CD4-positive, alpha-beta T cell treated with Interferon alpha-2 for 1 hour (primary cell): ENCODE measurements at regions not wholly inside any gene's neighbourhood (a gene's known extent, or its start where the extent isn't known, plus 50 kb on each side); places are given as distances from the start of the nearest gene placed in this dataset.
A peak's percentile ranks its signal among the peaks of the same experiment; 100 is the strongest.

ENCODE experiments used
- DNase-seq, 2 donors: peaks; one replicate each; pipeline ENCODE4 v3.0.0-alpha.2; 2020 to 2022

DNA sequence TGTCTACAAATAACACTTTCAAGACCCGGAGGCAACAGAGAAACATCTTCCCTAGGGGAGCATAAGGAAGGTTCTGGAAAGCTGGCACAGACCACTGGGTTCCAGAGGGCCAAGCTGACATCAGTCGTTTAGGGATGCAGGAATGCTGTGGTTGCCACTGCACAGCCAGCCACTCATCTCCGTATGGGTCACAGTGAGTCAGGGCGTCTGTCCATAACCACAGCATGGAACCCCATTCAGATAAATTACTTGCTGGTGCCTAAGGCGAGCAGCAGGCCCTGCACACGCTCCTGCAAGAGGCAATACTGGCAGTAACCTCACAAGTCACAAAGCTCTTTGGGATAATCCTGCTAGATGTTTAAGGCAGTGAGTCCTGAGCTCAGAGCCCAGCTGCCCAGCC lies 140.9 kb upstream of the UBL3 start:
- DNase-seq, result no peak

DNA sequence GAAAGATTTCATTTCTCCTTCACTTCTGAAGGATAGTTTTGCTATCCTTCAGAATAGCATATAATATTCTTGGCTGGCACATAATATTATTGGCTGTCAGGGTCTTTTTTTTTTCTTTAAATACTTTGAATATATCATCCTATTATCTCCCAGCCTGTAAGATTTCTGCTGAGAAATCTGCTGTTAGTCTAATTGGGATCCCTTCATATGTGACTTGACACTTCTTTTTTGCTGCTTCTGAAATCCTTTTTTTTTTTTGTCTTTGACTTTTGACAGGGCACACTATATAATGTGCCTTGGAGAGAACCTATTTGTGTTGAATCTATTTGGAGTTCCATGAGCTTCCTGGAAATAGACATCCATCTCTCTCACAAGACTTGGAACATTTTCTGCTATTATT lies 136.9 kb upstream of the UBL3 start:
- DNase-seq, result no peak

DNA sequence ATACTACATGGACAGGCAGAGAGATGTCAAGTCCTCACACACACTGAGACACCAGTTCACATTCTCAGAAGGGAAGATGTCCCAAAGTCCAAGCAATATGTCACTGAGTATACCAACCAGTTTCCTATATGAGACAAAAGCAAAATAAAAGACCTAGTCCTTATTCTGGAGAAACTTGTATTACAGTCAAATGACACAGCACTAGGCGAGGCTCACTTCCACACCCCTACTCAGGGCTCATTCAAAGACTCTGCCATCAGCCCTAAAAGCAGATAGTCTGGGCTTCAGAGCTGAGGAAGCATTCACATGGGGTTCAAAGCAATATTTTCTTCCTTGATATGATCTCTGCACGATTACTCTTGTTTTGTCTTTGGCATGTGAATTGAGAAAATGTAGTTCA lies 129.9 kb upstream of the UBL3 start:
- no peak for DNase-seq

DNA sequence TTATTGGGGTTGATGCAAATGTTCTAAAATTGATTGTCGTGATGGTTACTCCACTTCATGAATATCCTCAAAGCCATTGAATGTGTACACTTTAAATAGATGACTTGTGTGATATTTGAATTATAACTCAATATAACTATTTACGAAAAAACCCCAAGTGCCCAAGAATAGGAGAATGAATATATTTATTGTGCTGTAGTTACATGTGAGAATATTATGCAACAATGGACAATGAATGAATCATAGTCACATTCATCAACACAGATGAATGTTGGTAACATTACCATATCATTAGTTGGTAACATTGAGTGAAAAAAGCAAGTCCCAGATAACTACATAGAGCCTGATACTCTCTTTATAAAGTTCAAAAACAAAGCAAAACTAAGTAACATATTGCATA lies 127.8 kb upstream of the UBL3 start:
- DNase-seq, result no peak

DNA sequence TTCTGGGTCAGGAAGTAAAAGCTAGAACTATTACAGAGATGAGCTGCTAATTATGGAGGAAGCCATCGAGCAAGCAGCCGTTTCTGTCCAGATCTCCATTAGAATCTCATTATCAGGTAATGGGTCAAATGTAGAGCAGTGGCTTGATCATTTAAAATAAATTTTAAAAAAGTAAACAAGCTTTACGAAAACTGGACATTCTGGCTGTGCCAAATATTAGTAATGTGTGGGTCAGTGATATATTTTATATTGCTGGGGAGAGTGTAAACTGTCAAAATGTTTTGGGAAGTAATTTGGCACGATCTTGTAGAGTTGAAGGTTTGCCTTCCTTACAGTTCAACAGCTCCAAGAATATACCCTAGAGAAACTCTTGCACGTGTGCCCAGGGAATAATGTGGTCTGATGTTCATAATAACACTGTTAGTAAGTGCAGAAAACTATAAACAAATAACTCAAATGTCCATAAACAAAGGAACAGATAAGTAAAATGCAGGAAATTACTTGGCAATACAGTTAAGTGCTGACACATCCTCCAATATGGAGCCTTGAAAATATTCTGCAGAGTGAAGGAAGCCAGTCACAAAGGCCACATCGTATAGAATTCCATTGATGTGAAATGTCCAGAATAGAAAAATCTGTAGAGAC lies 127.2 kb upstream of the UBL3 start:
- DNase-seq, result no peak

DNA sequence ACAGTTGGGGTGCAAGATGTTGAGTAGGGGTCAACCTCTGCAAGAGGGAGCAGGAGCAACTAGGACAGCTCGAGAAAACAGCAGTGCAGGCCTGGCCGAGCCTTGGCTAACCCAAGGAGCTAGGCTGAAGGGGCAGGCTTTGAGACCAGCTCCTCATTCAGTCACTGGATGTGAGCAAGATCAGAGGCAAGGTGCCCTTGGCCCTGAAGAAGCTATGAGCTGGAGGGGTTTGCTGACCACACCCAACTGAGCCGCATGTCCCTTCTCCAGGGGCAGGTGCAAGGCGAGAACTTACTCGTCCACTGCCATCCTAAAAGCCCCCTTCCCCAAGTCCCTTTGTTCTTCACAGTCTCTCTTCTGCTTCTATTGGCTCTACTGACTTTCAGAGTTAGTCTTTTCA lies 126.1 kb upstream of the UBL3 start:
- no peak for DNase-seq

DNA sequence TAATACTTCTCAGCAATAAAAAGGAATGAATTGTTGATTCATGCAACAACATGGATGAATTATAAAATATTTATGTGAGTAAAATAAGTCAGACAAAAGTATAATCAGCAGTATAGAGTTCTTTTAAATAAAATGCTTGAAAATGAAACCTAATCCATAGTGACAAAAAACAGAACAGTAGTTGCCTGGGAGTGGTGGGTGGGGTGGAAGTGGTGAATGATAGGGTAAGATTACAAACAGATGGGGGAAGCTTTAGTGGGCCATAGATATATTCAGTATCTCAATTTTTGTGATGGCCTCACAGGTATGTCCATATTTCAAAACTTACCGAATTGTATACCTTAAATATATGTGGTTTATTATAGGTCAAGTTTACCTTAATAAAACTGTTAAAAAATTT lies 124.9 kb upstream of the UBL3 start:
- DNase-seq, result no peak

DNA sequence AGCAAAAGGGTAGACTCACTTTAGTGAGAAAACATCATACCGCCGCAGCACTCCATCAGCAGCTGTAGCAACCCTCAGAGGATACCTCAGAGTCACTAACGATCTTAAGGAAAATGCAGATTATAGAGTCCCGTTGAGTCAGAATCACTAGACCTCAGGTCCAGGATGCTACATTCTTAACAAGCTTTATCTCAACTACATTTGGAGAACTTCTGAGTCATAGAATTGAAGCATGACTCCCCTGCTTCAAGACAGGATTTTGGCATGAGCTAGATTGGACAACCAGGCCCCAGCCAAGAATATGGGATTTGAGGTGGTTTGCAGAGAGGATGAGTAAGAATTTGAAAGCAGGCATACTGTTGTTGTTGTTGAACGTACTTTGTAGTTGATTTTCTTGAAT lies 118.9 kb upstream of the UBL3 start:
- no peak for DNase-seq

DNA sequence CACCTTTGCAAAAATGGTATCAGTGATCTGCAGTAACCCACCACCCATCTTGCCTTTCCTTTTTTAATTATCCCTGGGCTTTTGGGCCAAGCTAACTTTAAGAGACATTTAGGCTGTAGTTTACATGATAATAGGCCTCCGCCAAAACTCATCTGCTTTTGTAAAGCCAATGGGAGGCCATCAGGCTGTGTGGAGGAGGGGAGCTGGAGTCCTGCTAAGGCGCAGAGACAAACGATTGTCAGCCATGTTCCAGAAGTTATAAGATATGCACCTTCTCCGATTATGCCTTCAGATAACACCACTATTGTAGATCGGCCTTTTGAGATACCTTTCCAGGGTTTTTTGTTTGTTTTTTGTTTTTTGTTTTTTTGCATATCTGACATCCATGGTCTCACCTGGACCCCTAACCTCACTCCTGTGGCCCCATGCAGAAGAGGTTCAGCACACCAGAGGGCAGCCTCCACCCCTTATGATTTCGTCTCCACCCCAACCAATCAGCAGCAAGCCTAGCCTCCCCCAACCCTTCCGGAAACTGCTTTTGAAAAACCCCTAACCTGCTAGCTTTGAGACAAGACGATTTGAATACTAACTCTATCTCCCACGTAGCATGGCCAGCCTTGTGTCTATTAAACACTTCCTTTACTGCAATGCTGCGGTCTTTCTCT lies 113.9 kb upstream of the UBL3 start:
- DNase-seq, result no peak

DNA sequence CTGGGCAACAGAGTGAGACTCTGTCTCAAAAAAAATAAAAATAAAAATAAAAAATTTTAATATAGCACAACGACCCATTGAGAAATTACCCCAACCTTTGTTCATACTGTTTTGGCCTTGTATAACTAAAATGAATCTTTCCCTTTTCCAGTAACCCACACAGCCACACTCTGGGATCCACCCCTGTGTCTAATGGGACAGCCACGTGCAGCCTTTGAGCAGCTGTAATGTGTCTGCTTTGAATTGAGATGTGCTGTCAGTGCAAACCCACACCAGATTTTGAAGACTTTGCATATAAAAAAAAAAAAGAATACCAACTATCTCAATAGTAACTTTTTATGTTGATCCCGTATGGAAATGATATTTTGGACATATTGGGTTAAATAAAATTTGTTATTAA lies 112.7 kb upstream of the UBL3 start:
- no peak for DNase-seq

DNA sequence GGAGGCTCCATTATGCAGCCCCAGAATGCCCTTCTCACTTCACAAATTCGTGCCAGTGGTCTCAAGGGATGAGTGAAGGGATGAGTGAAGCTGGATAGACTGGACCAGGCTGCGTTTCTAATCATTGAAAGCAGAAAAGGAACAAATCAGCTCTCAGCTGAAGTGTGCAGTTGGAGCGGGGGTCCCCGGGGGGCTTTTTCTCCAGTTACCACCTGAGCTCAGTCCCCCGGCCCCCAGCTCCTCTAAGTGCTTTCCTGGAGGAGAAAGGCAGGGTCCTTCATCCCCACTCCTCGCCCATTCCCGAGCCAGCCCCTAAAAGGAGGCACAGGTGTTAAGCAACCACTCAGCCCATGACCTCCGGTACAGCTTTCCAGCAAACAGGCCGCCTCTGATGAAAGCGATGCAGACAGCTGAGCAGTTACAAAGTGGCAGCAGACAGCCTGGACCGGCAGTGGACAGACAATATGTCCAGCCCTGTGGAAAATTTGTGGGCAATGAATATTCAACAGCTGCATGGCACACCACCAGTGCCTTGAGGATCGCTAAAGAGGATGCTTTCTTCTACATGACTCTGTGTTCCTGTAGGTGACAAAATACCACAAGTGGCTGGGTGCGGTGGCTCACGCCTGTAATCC lies 110.7 kb upstream of the UBL3 start:
- no peak for DNase-seq

DNA sequence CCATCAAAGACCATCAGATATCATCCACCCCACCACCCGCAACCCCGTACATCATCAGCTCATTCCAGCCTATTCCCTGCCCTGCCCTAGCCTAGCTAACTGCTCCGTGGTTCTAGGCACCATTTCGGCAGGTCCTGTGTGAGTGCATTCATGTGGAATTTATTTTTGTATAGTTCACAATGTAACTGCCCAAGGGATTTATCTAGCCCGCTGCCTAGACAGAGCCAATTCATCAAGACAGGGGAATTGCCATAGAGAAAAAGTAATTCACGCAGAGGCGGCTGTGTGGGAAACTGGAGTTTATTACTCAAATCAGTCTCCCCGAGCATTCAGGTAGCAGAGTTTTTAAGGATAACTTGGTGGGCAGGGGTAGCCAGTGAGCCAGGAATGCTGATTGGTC lies 109.2 kb upstream of the UBL3 start:
- DNase-seq, result no peak

DNA sequence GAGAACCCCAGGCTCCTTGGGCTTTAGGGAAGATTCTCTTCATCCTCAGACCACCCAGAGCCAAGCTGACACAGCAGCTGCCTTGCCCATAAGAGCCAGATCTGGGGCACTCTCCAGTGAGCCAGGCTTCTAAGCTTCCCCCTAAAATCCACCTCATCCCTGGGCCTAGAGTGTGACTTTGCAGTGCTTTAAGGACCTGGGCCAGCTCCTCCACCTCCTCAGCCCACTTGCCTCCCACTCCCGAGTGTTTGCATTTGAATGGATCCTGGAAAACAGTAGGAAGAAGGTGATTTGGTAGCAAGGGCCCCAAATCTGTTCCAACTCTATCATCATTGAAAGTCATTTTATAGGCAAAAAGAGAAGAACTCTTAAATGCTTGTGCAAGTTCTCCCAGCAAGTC lies 108.7 kb upstream of the UBL3 start:
- DNase-seq, result no peak

DNA sequence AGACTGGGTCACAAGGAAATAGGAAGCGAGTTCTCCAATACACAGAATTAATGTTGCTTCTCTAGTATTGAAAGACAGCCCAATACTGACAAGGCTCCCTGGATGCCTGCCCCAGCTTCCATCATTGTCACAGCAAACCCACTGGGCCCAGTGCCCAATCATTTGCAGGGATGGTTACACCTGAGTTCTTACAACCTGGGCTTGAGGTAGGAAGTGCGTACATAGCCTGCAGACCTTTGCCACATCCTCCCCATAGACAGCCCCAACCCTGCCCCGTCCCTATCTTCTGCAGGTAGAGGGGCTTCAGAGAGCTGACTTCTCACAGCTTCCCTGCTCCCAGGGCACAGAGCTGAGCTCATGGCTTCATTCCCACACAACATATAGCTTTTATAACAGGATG lies 108.1 kb upstream of the UBL3 start:
- peak; percentile 16 to 56 for DNase-seq

DNA sequence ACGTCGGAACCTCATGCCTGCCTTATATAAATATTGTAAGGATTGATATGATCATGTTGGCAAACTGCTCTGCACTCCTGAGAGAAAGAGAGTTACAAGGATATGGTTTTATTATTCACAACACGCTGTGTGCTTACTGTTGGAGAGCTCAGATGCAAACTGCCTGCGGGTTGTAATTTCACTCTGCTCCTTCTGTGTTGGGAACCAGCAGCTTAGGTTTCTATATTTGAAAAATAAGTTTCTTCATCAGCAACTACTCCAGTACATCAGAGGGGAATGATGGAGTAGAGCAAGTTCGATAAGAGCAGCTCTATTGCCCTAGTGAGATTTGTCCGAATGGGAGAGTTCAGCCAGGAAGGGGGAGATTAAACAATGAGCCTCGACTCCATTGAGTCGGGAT lies 106.9 kb upstream of the UBL3 start:
- no peak for DNase-seq

DNA sequence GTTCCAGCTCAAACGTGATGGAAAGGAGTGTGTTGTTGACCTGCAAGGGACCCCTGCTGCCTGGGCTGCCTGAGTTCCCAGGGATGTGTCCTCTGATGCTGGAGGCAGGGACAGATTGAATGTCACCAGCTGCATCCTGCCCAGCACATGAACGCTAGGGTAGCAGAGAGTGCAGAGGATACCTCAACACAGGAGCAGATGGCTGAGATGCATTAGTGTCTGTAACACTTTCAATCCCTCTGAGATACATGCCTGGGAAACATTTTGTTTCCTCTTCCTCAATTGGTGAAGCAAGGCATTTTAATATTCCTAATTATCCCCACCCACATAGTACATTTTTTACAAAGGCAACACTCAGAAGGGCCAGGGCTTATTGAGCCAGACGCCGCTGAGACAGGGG lies 106.4 kb upstream of the UBL3 start:
- DNase-seq, result no peak

DNA sequence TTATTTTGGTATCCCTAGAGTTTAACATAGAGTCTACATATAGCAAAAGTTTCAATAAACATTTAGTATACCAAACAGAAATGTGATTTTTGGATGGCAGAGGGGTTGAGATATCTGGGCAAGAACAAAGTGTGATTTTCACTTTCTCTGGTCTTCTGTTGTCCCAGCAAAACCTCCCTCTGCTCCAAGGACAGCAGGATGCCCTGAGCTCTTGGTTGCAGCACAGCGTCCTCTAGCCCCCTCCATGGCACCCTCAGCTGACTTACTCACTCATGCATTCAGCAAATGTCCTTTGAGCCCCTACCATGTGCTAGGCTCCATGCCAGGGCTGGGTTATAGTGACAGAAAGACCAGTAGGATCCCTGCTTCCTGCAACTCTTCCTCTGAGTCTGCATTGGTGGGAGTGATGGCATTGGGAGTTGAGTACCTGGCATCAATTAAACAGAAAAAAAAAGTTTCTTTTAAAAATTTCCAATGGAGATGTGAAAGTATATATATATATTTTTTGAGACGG lies 104.8 kb upstream of the UBL3 start:
- DNase-seq, result no peak

DNA sequence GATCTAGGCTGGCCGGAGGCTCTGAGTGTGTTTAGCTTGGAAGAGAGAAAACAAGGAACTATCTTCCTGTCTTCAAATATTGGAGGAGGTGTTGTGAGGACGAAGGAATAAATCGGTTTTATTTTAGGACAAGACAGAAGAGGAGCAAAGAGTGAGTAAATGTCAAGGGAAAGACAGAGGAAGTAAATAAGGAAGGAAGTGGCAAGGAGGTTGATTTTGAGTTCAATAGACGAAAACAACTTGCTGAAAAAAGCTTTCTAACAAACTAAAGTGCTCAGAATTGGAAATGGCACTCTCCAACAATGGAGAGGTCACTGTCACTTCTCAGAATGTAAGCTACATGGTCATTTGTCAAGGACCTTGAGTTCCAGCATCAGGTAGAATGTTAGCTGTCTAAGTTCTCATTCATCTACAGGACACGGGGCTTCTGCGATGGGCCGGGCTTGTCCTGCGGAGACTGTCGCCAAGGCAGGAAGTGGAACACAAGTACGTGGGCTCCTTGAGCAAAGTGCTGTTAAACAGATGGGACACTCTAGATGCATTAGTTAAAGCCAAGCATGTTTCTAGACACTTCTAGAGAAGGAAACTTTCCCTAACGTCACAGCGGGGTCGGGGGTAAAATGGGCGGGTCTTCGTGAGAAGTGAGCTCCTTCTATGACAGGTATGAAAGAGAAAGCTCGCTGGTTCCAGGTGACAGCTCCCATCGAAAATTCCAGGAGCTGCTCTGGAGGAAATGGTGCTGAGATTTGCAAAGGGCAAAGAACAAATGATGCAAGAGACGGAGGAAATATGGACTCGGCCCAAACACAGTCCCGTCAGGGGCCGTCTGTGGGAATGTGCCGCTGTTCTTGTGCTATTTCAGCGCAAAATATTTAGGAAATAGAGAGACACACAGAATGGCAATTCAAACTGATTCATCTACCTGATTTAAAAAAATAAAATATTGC lies 103.9 kb upstream of the UBL3 start:
- DNase-seq, result peak; percentile 41 to 66

DNA sequence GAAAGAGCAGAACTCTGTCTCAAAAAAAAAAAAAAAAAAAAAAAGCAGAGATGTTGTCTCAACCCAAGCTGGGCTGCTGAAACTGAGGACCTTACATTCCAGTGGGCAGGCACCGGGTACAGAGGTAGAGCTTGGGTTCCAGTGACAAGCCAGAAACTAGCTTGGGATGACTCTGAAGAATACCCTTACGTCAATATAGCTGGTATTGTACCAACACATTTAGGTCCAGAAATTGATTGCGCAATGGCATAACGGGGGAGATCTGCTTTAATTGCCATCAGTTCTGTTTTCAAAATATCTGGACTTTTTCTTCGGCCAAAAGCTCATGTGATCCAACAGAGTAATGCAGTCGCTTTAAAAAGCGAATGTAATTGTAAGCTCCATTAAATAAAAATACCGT lies 103.1 kb upstream of the UBL3 start:
- DNase-seq, result no peak

DNA sequence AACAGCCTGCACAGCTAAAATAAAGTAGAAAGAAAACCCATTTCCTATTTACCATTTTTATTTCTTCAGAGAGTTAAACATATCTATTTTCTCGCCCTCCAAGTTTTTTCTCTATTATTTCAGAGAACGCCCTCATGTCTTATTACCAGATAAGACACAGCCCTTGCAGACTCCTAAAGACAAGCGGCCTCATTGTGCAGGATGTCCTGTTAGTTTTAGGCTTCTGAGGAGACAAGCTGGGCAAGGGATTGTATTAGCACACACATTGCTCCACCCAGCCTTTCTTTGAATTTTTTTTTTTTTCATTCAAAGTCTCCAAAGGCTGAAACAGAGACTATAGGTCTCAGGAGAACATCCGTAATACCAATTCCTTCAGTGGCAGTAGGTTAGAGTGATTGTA lies 101.8 kb upstream of the UBL3 start:
- no peak for DNase-seq

DNA sequence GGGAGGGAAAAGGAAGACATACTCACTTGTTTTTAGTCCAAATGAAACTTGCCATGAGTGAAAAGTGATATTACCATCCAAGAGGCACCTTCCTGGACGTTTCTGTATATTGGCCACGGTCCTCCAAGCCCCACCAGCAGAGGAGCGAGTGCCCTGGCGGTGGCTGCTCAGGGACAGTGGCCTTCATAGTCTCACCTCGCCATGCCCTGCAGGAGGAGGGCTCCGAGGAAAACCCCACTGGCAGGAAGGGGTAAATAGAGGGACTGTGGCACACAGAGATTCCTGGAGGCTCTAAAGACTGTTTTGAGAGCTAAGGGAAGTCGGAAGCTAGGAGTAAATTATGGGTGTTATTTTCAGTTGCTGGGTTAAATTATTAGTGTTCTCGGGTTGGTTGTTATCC lies 98.4 kb upstream of the UBL3 start:
- no peak for DNase-seq

DNA sequence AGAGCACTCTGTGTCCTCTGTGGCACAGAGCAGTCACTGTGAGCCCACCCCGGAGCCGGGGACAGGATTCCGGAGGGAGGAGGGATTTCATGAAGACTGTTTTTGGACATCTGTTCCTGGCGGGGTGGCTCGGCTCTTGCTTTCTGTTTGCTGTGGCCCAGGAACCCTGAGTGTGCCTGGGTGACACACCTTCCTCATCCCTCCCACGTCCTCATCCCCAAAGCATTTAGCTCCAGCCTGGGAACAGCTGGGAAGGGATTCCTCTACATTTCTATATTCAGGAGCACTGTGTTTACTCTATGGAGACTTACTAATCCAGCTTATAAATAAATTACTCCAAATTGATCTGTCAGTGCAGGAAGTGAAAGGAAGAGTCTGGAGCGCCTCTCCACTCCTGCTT lies 97.8 kb upstream of the UBL3 start:
- no peak for DNase-seq

DNA sequence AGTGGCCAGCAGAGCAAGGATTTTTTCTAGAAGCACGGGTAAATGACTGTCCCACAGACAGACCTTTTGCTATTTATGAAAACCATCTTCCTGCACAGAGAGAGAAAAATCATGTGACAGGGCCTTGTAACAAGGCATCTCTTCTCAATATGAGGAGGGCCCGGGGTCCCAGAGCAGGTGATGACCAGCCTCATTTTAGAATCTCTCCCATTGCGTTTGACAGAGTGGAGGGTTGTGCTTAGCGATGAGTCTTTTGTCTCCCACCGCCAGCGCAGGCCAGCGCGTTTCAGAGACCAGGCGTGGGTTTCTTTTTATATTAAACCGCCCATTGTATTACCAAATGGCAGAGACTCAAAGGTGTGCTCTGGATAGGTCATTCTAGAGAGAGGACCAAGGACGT lies 97.4 kb upstream of the UBL3 start:
- DNase-seq, result no peak
